ENCODE measurements at regions not wholly inside any gene's neighbourhood (a gene's known extent, or its start where the extent isn't known, plus 50 kb on each side); places are given as distances from the start of the nearest gene placed in this dataset.

- TF ChIP-seq, protein P1, sequence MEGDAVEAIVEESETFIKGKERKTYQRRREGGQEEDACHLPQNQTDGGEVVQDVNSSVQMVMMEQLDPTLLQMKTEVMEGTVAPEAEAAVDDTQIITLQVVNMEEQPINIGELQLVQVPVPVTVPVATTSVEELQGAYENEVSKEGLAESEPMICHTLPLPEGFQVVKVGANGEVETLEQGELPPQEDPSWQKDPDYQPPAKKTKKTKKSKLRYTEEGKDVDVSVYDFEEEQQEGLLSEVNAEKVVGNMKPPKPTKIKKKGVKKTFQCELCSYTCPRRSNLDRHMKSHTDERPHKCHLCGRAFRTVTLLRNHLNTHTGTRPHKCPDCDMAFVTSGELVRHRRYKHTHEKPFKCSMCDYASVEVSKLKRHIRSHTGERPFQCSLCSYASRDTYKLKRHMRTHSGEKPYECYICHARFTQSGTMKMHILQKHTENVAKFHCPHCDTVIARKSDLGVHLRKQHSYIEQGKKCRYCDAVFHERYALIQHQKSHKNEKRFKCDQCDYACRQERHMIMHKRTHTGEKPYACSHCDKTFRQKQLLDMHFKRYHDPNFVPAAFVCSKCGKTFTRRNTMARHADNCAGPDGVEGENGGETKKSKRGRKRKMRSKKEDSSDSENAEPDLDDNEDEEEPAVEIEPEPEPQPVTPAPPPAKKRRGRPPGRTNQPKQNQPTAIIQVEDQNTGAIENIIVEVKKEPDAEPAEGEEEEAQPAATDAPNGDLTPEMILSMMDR (IDR thresholded peaks at IDR 0.05): no peak
- no peak for TF ChIP-seq POLR2A (IDR thresholded peaks at IDR 0.05)
Observed at GRCh38 chr13:99765869-99766268, 205.7 kb downstream of the ZIC5 start.
